K562 (cell line): ENCODE measurements at regions not wholly inside any gene's neighbourhood (a gene's known extent, or its start where the extent isn't known, plus 50 kb on each side); places are given as distances from the start of the nearest gene placed in this dataset.

ENCODE experiments used
- ZNF212 ChIP-seq: fragments of 450-650 bp; formaldehyde crosslinking; IDR thresholded peaks from 2 replicates; pipeline ENCODE4 v1.4.0; 2020; ENCODE audit warnings: mild to moderate bottlenecking
- ZNF3 ChIP-seq: fragments of 250-450 bp; sonication (Bioruptor Pico); IDR thresholded peaks from 2 replicates; pipeline ENCODE4 v1.5.0; 2021; ENCODE audit warnings: mild to moderate bottlenecking, moderate library complexity
- TF ChIP-seq, protein P1 (sequence below), 2 experiments: fragments of 450-650 bp in 1 of 2; sonication (generic) in 1 of 2; formaldehyde crosslinking in 1 of 2; IDR thresholded peaks; 2 replicates each; pipeline versions ENCODE4 v1.7.1 to v1.9.0; 2016 to 2022; ENCODE audit warnings: inconsistent platforms in 1 of 2, mild to moderate bottlenecking in 1 of 2, missing genetic modification reagents in 1 of 2

DNA sequence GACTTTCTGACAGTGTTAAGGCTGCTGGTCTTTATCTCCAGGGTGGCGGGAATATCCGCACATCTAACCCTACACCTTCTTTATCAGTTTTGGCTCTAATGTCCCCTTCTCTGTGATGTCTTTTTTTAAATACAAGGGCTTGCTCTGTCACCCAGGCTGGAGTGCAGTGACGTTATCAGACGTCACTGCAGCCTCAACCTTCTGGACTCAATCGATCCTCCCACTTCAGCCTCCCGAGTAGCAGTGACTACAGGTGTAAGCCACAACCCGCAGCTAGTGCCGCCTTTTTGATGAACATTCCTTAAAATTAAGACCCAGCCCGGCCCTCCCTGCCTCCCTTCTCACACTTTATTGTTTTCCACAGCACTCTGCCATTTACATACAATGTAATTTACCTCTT, 120.1 kb upstream of the CDH4 start:
- TF ChIP-seq, protein P1, sequence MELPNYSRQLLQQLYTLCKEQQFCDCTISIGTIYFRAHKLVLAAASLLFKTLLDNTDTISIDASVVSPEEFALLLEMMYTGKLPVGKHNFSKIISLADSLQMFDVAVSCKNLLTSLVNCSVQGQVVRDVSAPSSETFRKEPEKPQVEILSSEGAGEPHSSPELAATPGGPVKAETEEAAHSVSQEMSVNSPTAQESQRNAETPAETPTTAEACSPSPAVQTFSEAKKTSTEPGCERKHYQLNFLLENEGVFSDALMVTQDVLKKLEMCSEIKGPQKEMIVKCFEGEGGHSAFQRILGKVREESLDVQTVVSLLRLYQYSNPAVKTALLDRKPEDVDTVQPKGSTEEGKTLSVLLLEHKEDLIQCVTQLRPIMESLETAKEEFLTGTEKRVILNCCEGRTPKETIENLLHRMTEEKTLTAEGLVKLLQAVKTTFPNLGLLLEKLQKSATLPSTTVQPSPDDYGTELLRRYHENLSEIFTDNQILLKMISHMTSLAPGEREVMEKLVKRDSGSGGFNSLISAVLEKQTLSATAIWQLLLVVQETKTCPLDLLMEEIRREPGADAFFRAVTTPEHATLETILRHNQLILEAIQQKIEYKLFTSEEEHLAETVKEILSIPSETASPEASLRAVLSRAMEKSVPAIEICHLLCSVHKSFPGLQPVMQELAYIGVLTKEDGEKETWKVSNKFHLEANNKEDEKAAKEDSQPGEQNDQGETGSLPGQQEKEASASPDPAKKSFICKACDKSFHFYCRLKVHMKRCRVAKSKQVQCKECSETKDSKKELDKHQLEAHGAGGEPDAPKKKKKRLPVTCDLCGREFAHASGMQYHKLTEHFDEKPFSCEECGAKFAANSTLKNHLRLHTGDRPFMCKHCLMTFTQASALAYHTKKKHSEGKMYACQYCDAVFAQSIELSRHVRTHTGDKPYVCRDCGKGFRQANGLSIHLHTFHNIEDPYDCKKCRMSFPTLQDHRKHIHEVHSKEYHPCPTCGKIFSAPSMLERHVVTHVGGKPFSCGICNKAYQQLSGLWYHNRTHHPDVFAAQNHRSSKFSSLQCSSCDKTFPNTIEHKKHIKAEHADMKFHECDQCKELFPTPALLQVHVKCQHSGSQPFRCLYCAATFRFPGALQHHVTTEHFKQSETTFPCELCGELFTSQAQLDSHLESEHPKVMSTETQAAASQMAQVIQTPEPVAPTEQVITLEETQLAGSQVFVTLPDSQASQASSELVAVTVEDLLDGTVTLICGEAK (IDR thresholded peaks at IDR 0.05): no peak
- TF ChIP-seq, protein P1 (CRISPR knock-in tag; IDR thresholded peaks at IDR 0.05): no peak
- TF ChIP-seq ZNF3 (no peak), ZNF212 (CRISPR knock-in tag) (no peak)
